GM19452 (cell line): ENCODE measurements at regions not wholly inside any gene's neighbourhood (a gene's known extent, or its start where the extent isn't known, plus 50 kb on each side); places are given as distances from the start of the nearest gene placed in this dataset.

Source experiments
- ATAC-seq: cut with Tn5 transposase; IDR thresholded peaks from one replicate; pipeline ENCODE4 v1.9.1; 2021; ENCODE audit not compliant: unreplicated experiment

- no peak for ATAC-seq
Measured at GRCh38 chr15:70556779-70557178, 206.6 kb downstream of the UACA start.

GRCh38 chr15:70556151-70556741, 207.1 kb downstream of the UACA start:
- ATAC-seq = no peak

DNA sequence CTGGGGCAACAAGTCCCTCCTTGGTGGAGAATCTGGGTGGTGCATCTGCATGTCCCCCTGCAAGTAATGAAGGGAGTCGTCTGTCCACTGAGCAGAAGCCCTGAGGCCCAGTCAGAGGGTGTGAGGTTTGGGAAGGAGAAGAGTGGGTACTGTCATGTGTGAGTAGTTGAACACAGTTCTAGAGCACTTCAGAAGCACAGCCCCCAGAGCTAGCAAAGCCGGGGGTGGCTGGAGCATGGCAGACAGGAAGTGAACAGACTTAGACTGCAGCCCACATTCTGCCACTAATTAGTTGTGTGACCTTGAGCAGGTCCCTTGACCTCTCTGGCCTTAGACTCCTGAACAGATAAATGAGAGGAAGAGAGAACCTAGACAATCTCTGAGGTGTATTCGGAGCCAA, 207.6 kb downstream of the UACA start:
- no peak for ATAC-seq

GRCh38 chr15:70547846-70548487, 215.4 kb downstream of the UACA start:
- ATAC-seq = no peak

GRCh38 chr15:70545526-70545925, 217.8 kb downstream of the UACA start:
- no peak for ATAC-seq

- ATAC-seq = no peak
Measured at GRCh38 chr15:70541511-70541910, 221.8 kb downstream of the UACA start.

GRCh38 chr15:70539912-70540530, 223.3 kb downstream of the UACA start:
- no peak for ATAC-seq

GRCh38 chr15:70539409-70539808, 223.9 kb downstream of the UACA start:
- ATAC-seq = no peak

DNA sequence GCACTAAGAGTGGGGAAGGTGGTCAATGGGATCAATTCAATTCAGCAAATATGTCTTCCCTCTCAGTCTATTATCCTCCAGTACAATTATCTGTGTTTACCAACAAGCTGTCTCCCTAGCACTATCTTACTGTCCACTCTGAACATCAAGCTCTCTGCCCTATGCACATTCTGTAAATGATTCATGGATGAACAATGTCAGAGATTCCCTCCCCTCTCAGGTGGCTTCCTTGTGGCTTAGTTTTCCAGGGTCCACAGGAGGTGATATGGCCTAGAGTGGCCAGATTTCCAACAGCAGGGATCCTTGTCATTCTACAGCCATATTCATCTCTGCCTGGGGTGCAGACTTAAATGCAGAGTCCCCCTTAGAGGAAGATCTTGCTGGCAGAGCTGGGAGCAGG, 225.1 kb downstream of the UACA start:
- no peak for ATAC-seq

DNA sequence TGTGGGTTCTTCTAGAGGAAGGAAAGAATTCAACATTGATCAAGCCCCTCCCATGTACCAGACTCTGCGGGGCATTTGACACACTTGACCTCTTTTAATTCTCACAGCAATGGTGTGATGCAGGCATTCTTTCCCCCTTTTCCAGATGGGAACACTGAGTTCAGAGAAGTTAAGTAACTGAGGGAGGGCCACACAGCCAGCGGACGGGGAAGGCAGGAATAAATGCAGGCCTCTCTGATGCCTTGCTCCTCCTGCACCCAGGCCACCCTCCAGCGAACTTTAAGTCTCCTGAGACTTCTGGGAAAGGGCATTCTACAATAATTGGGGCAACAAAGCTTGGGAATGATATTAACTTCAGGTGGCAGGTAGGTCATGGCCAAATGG, 227.4 kb downstream of the UACA start:
- ATAC-seq = no peak

- ATAC-seq = no peak
Measured at GRCh38 chr15:70535071-70535954, 228.0 kb downstream of the UACA start.

GRCh38 chr15:70533931-70534742, 229.2 kb downstream of the UACA start:
- no peak for ATAC-seq

GRCh38 chr15:70532531-70533186, 230.7 kb downstream of the UACA start:
- no peak for ATAC-seq

GRCh38 chr15:70531576-70531975, 231.8 kb downstream of the UACA start:
- no peak for ATAC-seq

GRCh38 chr15:70530906-70531305, 232.5 kb downstream of the UACA start:
- no peak for ATAC-seq

DNA sequence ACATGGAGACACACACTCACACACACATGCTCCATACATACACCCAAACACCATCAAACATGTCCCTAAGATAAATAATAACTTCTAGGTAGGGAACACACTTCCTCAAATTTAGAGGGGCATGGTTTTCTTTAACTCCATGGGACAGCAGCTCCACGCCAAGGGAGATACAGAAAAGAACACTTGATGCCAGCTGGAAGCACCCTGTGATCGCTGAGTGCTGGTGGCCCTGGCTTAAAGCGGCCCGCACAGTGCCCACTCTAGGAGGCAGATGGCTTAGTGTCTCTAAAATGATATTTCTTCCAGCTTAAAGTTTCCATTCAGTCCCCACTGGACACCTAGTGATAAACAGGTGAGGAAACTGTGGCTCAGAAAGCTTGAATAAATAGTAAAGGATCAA, 232.9 kb downstream of the UACA start:
- ATAC-seq = no peak

DNA sequence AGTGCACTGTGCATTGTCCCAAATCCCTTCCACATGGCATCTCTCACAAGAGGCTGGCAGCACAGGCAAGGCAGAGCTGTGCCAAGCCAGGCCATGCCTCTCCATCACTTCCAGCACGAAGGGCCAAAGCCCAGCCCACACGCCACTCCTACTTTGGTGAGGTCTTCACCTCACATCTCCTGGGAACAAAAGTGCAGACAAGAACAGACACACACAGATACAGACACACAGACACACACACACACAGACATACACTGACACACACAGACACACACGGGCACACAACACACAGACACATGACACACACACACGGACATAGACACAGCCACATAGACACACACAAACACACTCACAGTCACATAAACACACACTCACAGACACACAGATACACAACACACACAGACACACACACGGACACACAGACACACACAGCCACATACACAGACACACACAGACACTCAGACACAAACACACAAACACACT, 233.3 kb downstream of the UACA start:
- no peak for ATAC-seq

DNA sequence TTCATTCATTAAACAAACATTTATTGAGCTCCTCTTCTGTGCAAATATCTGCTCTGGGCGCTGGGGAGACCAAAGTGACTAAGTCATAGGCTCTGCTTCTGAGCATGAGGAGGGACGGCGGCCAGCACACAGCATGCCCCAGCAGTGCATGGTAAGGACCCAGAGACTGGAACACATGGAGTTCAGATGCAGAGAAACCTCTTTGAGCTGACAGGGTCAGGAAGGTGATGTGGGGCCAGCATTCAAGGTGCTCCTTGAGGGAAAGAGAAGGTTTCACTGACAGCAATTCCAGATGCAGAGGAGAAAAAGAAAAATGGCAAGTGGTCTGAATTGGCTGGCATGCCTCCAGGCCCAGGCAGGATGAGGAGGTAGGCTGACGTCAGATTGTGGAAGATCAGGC, 234.5 kb downstream of the UACA start:
- no peak for ATAC-seq

DNA sequence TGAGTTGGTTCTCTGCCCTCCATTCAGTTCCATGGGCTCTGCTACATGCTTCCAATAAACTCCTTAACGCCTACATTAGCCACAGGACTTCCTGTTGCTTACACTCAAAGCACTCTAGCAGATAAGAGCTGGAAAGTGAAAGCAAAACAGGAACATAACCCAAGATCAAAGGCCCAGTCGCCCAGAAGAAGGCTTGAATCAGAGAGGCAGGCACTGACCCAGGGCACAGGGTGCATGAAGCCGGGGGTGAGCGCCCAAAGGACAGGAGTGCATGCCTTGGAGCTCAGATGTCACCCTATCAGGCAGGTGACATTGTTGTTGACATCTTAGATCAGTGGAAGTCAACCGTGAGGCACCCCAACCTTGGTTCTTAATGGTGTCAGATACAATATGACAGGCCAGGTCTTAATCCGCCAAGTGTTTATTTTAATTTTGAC, 235.1 kb downstream of the UACA start:
- ATAC-seq = peak; percentile 84

DNA sequence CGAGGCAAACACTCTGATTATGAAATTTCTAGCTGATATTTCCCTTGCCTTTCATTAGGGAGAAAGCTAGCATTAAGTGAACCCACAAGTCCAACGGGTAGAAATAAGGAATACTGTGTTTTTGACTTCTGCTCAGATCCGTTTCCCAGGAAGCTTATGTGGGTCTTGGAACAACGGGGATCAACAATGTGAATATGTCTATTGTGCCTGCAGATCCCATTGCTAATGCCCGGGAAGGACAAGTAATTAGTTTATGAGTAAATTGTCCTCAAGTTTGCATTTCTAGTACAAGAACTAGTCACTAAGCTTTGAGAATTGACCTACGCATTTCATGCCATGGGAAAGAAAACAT, 236.4 kb downstream of the UACA start:
- ATAC-seq = no peak
